Fibroblast of the aortic adventitia (primary cell): ENCODE measurements at regions not wholly inside any gene's neighbourhood (a gene's known extent, or its start where the extent isn't known, plus 50 kb on each side); places are given as distances from the start of the nearest gene placed in this dataset.

Experiments
- DNase-seq: peaks from one replicate; pipeline ENCODE4 v3.0.0-alpha.2; 2010; ENCODE audit warnings: low read depth
- H3K4me3 ChIP-seq: 2 replicates; pipeline ENCODE4 v1.5.1; 2011; ENCODE audit warnings: low read depth, mild to moderate bottlenecking, control low read depth, low read length, moderate library complexity
- CTCF ChIP-seq: IDR thresholded peaks from 2 replicates; pipeline ENCODE4 v1.5.1; 2011; ENCODE audit warnings: mild to moderate bottlenecking, low read length, control low read depth, inconsistent platforms; ENCODE audit not compliant: insufficient read depth

GRCh38 chr15:97729270-97729669 is 231.2 kb upstream of the ARRDC4 start:
- no peak for DNase-seq
- H3K4me3 ChIP-seq = no peak overlapping the region
- no peak for TF ChIP-seq CTCF

- TF ChIP-seq CTCF = no peak
- no peak for DNase-seq
- no peak overlapping the region for H3K4me3 ChIP-seq
Measured at GRCh38 chr15:97730315-97730714, 230.2 kb upstream of the ARRDC4 start.

- TF ChIP-seq CTCF = no peak
- no peak for DNase-seq
- H3K4me3 ChIP-seq = no peak overlapping the region
Measured at GRCh38 chr15:97731859-97732258, 228.6 kb upstream of the ARRDC4 start.

GRCh38 chr15:97733373-97733772 is 227.1 kb upstream of the ARRDC4 start:
- no peak overlapping the region for H3K4me3 ChIP-seq
- no peak for DNase-seq
- no peak for TF ChIP-seq CTCF

- DNase-seq = no peak
- no peak overlapping the region for H3K4me3 ChIP-seq
- no peak for TF ChIP-seq CTCF
Measured at GRCh38 chr15:97736748-97737147, 223.8 kb upstream of the ARRDC4 start.

GRCh38 chr15:97745481-97746071 is 214.9 kb upstream of the ARRDC4 start:
- DNase-seq = peak; percentile 5
- TF ChIP-seq CTCF = peak; percentile 49
- no peak overlapping the region for H3K4me3 ChIP-seq

GRCh38 chr15:97747342-97747741 is 213.2 kb upstream of the ARRDC4 start:
- no peak for TF ChIP-seq CTCF
- H3K4me3 ChIP-seq = no peak overlapping the region
- DNase-seq = no peak
